ENCODE measurements at regions not wholly inside any gene's neighbourhood (a gene's known extent, or its start where the extent isn't known, plus 50 kb on each side); places are given as distances from the start of the nearest gene placed in this dataset.

- TF ChIP-seq CTCF (conservative IDR thresholded peaks at IDR 0.05; ENCODE audit: low read length): no peak
- no peak for TF ChIP-seq EZH2phosphoT487 (IDR thresholded peaks at IDR 0.05; ENCODE audit: borderline replicate concordance, low read depth, low read length)
Measured at GRCh38 chr4:158098802-158099201, 74.0 kb downstream of the GASK1B start.
